Spleen (tissue), 7 donors: ENCODE measurements at regions not wholly inside any gene's neighbourhood (a gene's known extent, or its start where the extent isn't known, plus 50 kb on each side); places are given as distances from the start of the nearest gene placed in this dataset.

ENCODE experiments used
- CTCF ChIP-seq, 11 experiments: fragments of 200-600 bp in 7 of 11; fragments of 450-650 bp in 4 of 11; sonication (generic) in 4 of 11; IDR thresholded peaks in 8 of 11; conservative IDR thresholded peaks in 3 of 11; 1 replicate in 7 of 11; 2 replicates in 4 of 11; pipeline versions ENCODE4 v1.4.0 to v1.8.0; 2016 to 2021; ENCODE audit warnings: antibody characterized with exemption in 11 of 11, inconsistent platforms in 4 of 11, mild to moderate bottlenecking in 1 of 11
- POLR2A ChIP-seq, 3 donors: fragments of 450-650 bp; IDR thresholded peaks; one replicate each; pipeline ENCODE4 v1.5.1; 2017; ENCODE audit warnings: antibody characterized with exemption in 3 of 3, mild to moderate bottlenecking in 1 of 3
- POLR2AphosphoS5 ChIP-seq, 3 donors: sonication (generic); formaldehyde crosslinking; IDR thresholded peaks; one replicate each; pipeline ENCODE4 v1.5.1; 2017; ENCODE audit warnings: antibody characterized with exemption in 3 of 3
- donor health status: DM: no; HTN: no; CAD: no; lungs with moderate emphysema.
- donor health status: DM: no; HTN: no; CAD: no.
- donor health status: DM: no; HTN: no; CAD: no.

GRCh38 chr6:79427721-79428120, 109.5 kb downstream of the LCA5 start:
- no peak for TF ChIP-seq CTCF (IDR thresholded peaks at IDR 0.05 in 8 of 11, conservative IDR thresholded peaks at IDR 0.05 in 3 of 11)
- TF ChIP-seq POLR2A (IDR thresholded peaks at IDR 0.05) = no peak
- no peak for TF ChIP-seq POLR2AphosphoS5 (IDR thresholded peaks at IDR 0.05)
